CD14-positive monocyte (primary cell): ENCODE measurements at regions not wholly inside any gene's neighbourhood (a gene's known extent, or its start where the extent isn't known, plus 50 kb on each side); places are given as distances from the start of the nearest gene placed in this dataset.
A peak's percentile ranks its signal among the peaks of the same experiment; 100 is the strongest.

Source experiments
- DNase-seq, 3 donors: peaks; one replicate each; pipeline ENCODE4 v3.0.0-alpha.2; 2011 to 2022
- H2AFZ ChIP-seq: 2 replicates; pipeline ENCODE4 v1.6.0; 2012; ENCODE audit warnings: mild to moderate bottlenecking, low read depth, low read length, inconsistent platforms; ENCODE audit not compliant: insufficient read depth, poor library complexity, severe bottlenecking
- H3K27ac ChIP-seq, 2 donors: 1 replicate in 1 of 2; 2 replicates in 1 of 2; pipeline ENCODE4 v1.5.1; 2012 to 2013; ENCODE audit warnings: low read length in 2 of 2, control low read depth in 1 of 2, inconsistent platforms in 1 of 2, low read depth in 1 of 2, mild to moderate bottlenecking in 1 of 2
- H3K27me3 ChIP-seq, 2 donors: one replicate each; pipeline versions ENCODE4 v1.6.0 to v1.6.1; 2011 to 2013; ENCODE audit warnings: low read length in 2 of 2; ENCODE audit not compliant: control insufficient read depth in 2 of 2, insufficient read depth in 2 of 2
- H3K36me3 ChIP-seq, 2 donors: replicated peaks in 1 of 2; 1 replicate in 1 of 2; 2 replicates in 1 of 2; pipeline versions ENCODE4 v1.5.1 to v1.6.1; 2012 to 2013; ENCODE audit warnings: low read length in 2 of 2, control low read depth in 1 of 2, inconsistent platforms in 1 of 2, mild to moderate bottlenecking in 1 of 2; ENCODE audit not compliant: insufficient read depth in 2 of 2, control insufficient read depth in 1 of 2
- H3K4me1 ChIP-seq, 2 donors: 1 replicate in 1 of 2; 2 replicates in 1 of 2; pipeline versions ENCODE4 v1.5.1 to v1.6.1; 2012 to 2013; ENCODE audit warnings: low read length in 2 of 2, control low read depth in 1 of 2, inconsistent platforms in 1 of 2, mild to moderate bottlenecking in 1 of 2, moderate library complexity in 1 of 2; ENCODE audit not compliant: insufficient read depth in 2 of 2, control insufficient read depth in 1 of 2
- H3K4me2 ChIP-seq: replicated peaks from 2 replicates; pipeline ENCODE3; 2012; ENCODE audit warnings: low read length, moderate library complexity, mild to moderate bottlenecking; ENCODE audit not compliant: poor library complexity, severe bottlenecking; ENCODE audit errors: extremely low read depth
- H3K4me3 ChIP-seq, 3 experiments: fragments of 200-600 bp in 1 of 3; sonication (generic) in 1 of 3; replicated peaks in 1 of 3; 1 replicate in 2 of 3; 2 replicates in 1 of 3; pipeline ENCODE4 v1.5.1; 2011 to 2013; ENCODE audit warnings: low read length in 3 of 3, mild to moderate bottlenecking in 3 of 3, control low read depth in 2 of 3, low read depth in 2 of 3, inconsistent platforms in 1 of 3, moderate library complexity in 1 of 3
- H3K79me2 ChIP-seq: 2 replicates; pipeline ENCODE4 v1.6.0; 2012; ENCODE audit warnings: mild to moderate bottlenecking, control low read depth, inconsistent platforms, low read length, moderate library complexity; ENCODE audit not compliant: insufficient read depth
- H3K9ac ChIP-seq: 2 replicates; pipeline ENCODE4 v1.6.0; 2017; ENCODE audit warnings: low read length, mild to moderate bottlenecking; ENCODE audit not compliant: insufficient read depth, poor library complexity, severe bottlenecking
- H3K9me3 ChIP-seq, 2 donors: replicated peaks in 1 of 2; 1 replicate in 1 of 2; 2 replicates in 1 of 2; pipeline versions ENCODE4 v1.5.1 to v1.6.1; 2012 to 2013; ENCODE audit warnings: low read length in 2 of 2, control low read depth in 1 of 2; ENCODE audit not compliant: control insufficient read depth in 1 of 2, insufficient read depth in 1 of 2
- H4K20me1 ChIP-seq: 2 replicates; pipeline ENCODE4 v1.6.0; 2012; ENCODE audit warnings: mild to moderate bottlenecking, low read length, control low read depth, moderate library complexity; ENCODE audit not compliant: insufficient read depth
- H3K27ac Mint-ChIP-seq, 7 donors: one replicate each; pipeline ENCODE4 v1.8.0; 2020; ENCODE audit warnings: mild to moderate bottlenecking in 7 of 7, mixed read lengths in 7 of 7, moderate library complexity in 6 of 7, inconsistent platforms in 2 of 7
- H3K27me3 Mint-ChIP-seq, 3 donors: one replicate each; pipeline ENCODE4 v1.8.0; 2021 to 2022; ENCODE audit warnings: low read depth in 3 of 3, mild to moderate bottlenecking in 3 of 3, mixed read lengths in 3 of 3, moderate library complexity in 3 of 3, inconsistent platforms in 1 of 3
- H3K36me3 Mint-ChIP-seq, 2 donors: one replicate each; pipeline ENCODE4 v1.8.0; 2020; ENCODE audit warnings: mixed read lengths in 2 of 2, inconsistent platforms in 1 of 2, mild to moderate bottlenecking in 1 of 2
- H3K4me1 Mint-ChIP-seq: one replicate; pipeline ENCODE4 v1.8.0; 2020; ENCODE audit warnings: mild to moderate bottlenecking, mixed read lengths
- H3K4me3 Mint-ChIP-seq, 2 donors: one replicate each; pipeline ENCODE4 v1.8.0; 2020; ENCODE audit warnings: mild to moderate bottlenecking in 2 of 2, mixed read lengths in 2 of 2, moderate library complexity in 1 of 2
- H3K9me3 Mint-ChIP-seq, 7 donors: one replicate each; pipeline ENCODE4 v1.8.0; 2020 to 2022; ENCODE audit warnings: mixed read lengths in 7 of 7, mild to moderate bottlenecking in 6 of 7, moderate library complexity in 6 of 7, inconsistent platforms in 2 of 7
- WGBS: methylation state at CpG from one replicate; pipeline ENCODE4 v1.1.5; 2013; ENCODE audit warnings: missing lambda C conversion rate; ENCODE audit not compliant: insufficient coverage; 5-methylcytosine and 5-hydroxymethylcytosine counted together
- intact Hi-C, 2 donors: fragments of 100-400 bp; cut with micrococcal nuclease; formaldehyde crosslinking; loops; one replicate each; pipeline versions ENCODE4 v1.15.0 to v1.15.1; 2023
- TF ChIP-seq, protein P1 (sequence below): fragments of 200-600 bp; IDR thresholded peaks from one replicate; pipeline ENCODE4 v1.8.0; 2022; ENCODE audit warnings: antibody characterized with exemption, mild to moderate bottlenecking

DNA sequence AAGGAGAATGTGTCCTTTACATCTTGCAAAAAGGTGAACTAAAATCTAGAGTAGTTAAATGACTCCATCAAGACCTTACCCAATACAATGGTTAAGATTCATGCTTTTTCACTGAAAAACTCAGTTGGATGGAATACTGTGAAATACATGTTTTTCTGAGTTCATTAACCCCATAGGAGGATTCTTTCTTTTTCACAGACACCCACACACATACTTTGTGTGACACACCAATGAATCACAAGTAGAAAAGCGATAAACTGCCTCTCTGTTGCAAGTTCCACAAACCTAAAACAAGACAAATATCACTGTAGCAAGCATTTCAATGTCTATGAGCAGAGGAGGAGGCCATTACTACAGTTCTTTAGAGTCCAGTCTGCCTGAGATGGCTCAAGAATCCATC, 258.8 kb upstream of the CDH5 start:
- no CpG with 5 or more reads among the region's 1 CpG for WGBS
- no peaks in the 10 kb centered on the region for H3K27me3 ChIP-seq
- H3K27me3 Mint-ChIP-seq = peaks cover 3 to 8% (median 5%) of the 10 kb centered on the region in 3 donors
- no peak overlapping the region for H3K4me2 ChIP-seq
- no peak overlapping the region for H3K4me3 Mint-ChIP-seq
- H3K9me3 Mint-ChIP-seq = peaks cover 0 to 8% (median 0%) of the 10 kb centered on the region in 7 donors
- no peaks in the 10 kb centered on the region for H3K4me1 Mint-ChIP-seq
- TF ChIP-seq, protein P1, sequence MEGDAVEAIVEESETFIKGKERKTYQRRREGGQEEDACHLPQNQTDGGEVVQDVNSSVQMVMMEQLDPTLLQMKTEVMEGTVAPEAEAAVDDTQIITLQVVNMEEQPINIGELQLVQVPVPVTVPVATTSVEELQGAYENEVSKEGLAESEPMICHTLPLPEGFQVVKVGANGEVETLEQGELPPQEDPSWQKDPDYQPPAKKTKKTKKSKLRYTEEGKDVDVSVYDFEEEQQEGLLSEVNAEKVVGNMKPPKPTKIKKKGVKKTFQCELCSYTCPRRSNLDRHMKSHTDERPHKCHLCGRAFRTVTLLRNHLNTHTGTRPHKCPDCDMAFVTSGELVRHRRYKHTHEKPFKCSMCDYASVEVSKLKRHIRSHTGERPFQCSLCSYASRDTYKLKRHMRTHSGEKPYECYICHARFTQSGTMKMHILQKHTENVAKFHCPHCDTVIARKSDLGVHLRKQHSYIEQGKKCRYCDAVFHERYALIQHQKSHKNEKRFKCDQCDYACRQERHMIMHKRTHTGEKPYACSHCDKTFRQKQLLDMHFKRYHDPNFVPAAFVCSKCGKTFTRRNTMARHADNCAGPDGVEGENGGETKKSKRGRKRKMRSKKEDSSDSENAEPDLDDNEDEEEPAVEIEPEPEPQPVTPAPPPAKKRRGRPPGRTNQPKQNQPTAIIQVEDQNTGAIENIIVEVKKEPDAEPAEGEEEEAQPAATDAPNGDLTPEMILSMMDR = no peak
- H3K4me3 ChIP-seq = no peak overlapping the region
- no peaks in the 10 kb centered on the region for H3K36me3 ChIP-seq
- H3K79me2 ChIP-seq = no peaks in the 10 kb centered on the region
- H3K27ac ChIP-seq = no peak overlapping the region
- H4K20me1 ChIP-seq = no peaks in the 10 kb centered on the region
- no peak overlapping the region for H2AFZ ChIP-seq
- intact Hi-C loops = no loop called here
- no peaks in the 10 kb centered on the region for H3K36me3 Mint-ChIP-seq
- H3K9ac ChIP-seq = no peak overlapping the region
- DNase-seq = no peak
- no peaks in the 10 kb centered on the region for H3K9me3 ChIP-seq
- peak overlapping the region in 1 of 7 donors; percentile 49 for H3K27ac Mint-ChIP-seq
- no peaks in the 10 kb centered on the region for H3K4me1 ChIP-seq

DNA sequence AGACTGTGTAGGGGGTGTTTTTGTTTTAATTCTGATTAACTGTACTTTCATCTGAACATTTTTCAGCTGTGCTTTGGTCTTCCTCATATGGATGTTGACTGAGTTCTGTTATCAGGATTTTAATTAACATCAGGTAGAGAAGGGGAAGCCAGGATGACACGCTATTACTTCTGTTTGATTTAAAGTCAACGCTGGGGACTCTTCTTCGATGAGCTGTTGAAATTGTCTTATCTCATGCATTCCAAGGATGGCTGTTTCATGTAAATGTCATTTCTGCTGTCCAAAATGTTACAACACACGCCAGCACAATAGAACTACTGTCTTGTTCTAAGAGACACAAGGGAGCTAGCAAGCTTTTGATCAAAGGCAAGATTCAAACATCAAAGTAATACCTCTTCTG, 263.3 kb upstream of the CDH5 start:
- Mint-ChIP-seq H3K4me3 (no peak overlapping the region), H3K4me1 (no peaks in the 10 kb centered on the region), H3K36me3 (no peaks in the 10 kb centered on the region), H3K27me3 (peaks cover 0 to 6% (median 1%) of the 10 kb centered on the region in 3 donors), H3K27ac (no peak overlapping the region), H3K9me3 (peaks cover 0 to 8% (median 0%) of the 10 kb centered on the region in 7 donors)
- TF ChIP-seq, protein P1 = no peak
- H3K4me2 ChIP-seq = no peak overlapping the region
- H2AFZ ChIP-seq = no peak overlapping the region
- H3K36me3 ChIP-seq = no peaks in the 10 kb centered on the region
- DNase-seq = no peak
- H3K4me1 ChIP-seq = no peaks in the 10 kb centered on the region
- intact Hi-C loops = no loop called here
- H3K27ac ChIP-seq = no peak overlapping the region
- H3K9me3 ChIP-seq = no peaks in the 10 kb centered on the region
- 71% methylated on average over 2 of the region's 4 CpGs for WGBS
- H3K79me2 ChIP-seq = no peaks in the 10 kb centered on the region
- no peak overlapping the region for H3K9ac ChIP-seq
- no peaks in the 10 kb centered on the region for H3K27me3 ChIP-seq
- H3K4me3 ChIP-seq = no peak overlapping the region
- no peaks in the 10 kb centered on the region for H4K20me1 ChIP-seq
